HG03354 (cell line): ENCODE measurements at regions not wholly inside any gene's neighbourhood (a gene's known extent, or its start where the extent isn't known, plus 50 kb on each side); places are given as distances from the start of the nearest gene placed in this dataset.

ENCODE experiments used
- ATAC-seq: cut with Tn5 transposase; IDR thresholded peaks from one replicate; pipeline ENCODE4 v1.9.1; 2021; ENCODE audit warnings: mild to moderate bottlenecking; ENCODE audit not compliant: unreplicated experiment, poor library complexity, severe bottlenecking

DNA sequence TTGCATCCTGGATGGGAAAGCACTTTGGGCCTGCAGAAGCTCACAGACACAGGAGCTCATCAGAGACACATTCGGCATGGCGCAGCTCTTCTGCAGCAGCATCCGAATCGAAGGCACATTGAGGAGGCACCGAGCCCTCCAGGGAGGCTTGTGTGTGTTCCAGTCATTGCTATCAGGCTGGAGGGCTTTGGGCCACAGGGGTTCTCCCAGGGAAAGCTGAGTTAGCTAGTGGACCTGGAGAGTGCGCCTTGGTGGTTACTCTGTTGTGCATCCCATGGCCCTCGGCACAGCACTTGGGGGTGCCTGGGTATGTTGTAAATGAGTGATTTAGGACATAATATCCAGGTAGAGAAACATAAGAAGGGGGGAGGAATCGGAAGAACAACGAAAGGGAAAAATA, 388.7 kb upstream of the RNF32 start:
- no peak for ATAC-seq

- ATAC-seq: no peak
These were observed 400.0 kb upstream of the RNF32 start for GRCh38 chr7:156240532-156240931.

GRCh38 chr7:156238366-156239133, 402.0 kb upstream of the RNF32 start:
- ATAC-seq: no peak

GRCh38 chr7:156237614-156238013, 403.0 kb upstream of the RNF32 start:
- no peak for ATAC-seq

DNA sequence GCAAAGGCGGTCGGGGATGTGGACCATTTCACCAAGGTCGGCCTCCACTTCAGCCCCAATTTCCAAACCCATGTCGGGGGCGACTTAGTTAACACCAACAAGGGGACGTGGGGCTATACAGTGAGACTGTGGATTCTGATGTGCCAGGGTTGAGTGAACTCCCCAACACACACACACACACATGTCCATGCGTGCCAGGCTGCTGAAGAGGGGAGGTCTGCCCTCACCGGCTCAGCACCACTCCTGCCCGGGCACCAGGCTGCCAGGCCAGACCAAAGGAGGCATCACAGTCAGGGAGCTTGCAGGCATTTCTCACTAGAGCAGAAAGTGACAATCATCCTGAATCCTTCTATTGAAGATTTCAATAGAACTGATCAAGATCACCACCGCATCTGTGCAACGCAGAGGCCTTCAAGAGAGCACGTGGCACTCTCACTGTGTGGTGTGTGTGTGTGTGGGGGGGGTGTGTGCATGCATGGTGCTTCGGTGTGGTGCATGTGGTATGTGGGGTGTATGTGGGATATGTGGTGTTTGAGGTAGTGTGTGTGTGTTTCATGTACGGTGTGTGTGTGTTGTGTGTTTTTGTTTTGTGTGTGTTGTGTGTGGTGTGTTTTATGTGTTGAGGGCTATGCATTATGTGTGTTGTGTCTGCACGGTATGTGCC, 403.5 kb upstream of the RNF32 start:
- no peak for ATAC-seq

DNA sequence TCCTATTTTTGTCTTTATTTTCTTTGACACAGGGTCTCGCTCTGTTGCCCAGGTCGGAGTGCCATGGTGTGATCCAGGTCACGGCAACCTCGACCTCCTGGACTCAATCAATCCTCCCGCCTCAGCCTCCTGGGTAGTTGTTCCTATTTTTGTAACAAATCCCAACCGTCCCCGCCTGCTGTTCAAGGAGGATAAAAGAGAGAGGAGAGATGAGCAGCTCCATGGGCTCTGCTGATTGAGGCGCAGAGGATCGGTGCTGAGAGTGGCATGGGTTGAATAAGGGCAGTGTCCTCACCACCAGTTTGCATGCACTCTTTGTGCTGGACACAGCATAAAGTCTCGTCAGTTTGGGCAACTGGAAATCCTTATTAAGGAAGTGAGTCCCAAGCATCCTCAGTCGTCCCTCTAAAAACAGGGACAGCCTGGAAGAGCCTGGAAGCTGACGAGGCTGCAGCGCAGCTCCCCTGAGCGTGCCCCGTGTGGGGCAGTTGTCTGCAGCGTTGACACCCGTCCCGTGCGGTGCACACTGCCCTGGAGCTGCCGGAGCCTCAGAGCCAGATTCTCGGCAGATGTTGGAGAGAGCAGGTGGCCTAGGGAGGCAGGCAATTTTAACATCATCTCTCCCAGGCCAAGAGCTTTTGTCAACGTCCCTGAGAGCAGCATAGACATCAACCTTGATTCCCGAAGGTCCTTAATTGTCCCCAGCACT, 404.2 kb upstream of the RNF32 start:
- ATAC-seq: no peak

- ATAC-seq: no peak
These were observed 405.7 kb upstream of the RNF32 start for GRCh38 chr7:156234666-156235494.

DNA sequence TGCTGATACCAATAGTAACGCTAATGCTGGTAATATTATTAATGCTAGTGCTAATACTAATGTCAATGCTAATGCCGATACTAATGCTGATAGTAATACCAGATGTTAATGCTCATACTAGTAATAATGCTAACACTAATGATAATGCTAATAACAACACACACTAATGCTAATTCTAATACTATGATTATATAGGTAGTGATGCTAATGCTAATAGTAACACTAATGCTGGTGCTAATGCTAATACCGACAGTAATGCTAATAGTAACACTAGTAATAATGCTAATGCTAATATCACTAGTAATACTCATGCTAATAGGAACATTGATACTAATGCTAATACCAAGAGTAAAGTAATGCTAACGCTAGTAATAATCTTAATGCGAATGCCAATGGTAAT, 406.4 kb upstream of the RNF32 start:
- ATAC-seq: no peak

DNA sequence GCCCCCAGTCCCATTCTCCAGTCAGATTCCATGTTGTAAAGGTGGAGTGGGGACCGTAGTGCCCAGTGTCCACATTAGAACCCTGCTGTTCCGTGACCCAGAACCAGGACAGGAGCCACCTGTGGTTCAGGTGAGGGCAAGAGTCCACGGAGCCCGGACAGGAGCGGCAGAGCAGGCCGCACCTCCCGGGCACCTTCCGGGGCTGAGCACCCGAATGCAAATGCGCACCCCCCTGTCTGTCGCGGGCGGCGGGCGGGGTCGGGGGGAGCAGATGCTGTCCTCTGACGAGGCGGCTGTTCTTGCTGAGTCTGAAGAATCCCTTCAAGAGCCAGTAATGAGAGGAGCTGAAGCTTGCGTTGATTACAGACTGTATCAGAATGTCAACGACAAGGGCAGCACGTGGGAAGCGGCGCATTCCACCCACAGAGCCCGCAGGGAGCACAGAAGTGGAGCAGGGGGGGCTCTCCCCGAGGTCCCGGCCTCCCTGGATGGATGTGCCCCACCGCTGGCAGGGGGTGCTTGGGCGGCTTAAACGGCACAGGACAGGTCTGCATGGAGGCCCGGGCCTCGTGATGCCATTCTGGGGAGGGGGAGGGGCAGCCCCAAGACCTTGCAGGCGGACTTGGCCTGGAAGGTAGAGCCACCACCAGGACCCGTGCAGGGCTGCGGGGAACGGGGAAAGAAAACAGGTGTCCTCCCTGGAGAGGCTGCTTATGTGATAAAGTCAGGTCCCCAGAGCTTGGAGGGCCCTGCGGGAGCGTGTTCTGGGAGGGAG, 407.5 kb upstream of the RNF32 start:
- ATAC-seq: no peak

GRCh38 chr7:156230576-156230975, 410.0 kb upstream of the RNF32 start:
- no peak for ATAC-seq

DNA sequence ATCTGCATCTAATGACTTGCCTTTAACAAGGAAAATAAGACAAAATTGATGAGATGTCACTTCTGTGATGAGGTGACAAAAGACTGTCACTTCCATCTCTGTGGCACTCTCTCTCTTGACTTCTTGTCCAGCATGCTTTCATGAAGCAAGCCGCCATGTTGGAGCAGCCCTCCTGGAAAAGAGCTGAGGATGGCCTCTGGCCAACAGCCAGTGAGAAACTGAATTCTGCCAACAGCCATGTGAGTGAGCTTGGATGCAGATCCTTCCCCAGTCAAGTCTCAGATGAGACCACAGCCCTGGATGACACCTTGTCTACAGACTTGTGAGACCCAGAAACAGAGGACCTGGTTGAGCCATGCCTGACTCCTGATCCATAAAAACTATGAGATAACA, 412.6 kb upstream of the SHH start:
- no peak for ATAC-seq

DNA sequence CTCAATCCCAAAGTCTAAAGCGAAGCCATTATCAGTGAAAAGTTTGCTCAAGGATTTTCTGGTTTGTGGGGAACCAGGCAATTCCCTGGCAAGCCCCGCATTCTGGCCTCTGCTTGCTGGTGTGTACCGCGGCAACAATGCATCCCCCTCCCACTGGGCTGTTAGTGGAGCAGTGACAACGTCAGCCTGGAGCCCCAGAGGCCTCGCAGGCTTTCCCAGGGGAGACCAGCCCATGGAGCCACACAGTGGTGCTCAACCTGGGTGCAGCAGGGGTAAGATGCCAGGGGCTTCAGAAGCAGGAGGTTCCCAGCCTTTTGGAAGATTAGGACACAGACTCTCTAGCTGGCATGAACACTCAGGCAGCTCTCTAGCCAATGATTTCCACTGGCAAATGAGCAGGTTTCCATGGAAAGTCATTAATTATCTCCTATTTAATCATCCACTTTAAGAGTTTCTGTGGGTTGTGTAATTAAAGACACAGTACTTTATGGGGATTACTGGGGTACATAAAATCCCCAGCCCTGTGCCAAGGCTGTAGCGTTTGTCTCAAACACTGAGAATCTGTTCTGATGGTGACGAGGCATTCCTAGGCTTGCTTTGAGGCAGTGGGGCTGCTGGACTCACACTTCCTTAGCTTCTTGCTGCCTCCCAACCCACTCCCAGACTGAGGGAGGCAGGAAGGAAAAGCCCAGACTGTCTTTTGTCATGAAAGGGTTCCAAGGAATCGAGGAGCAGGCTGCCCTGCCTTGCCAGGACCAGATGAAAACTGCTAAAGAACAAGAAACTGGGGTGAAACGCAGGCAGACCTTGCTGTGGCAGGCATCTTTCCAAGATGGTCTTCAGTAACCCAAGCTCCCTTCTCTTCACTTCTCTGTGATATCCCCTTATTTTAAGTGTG, 411.9 kb upstream of the SHH start:
- ATAC-seq: no peak

GRCh38 chr7:156222611-156223010, 410.3 kb upstream of the SHH start:
- no peak for ATAC-seq

- ATAC-seq: no peak
These were observed 409.9 kb upstream of the SHH start for GRCh38 chr7:156222151-156222550.

- no peak for ATAC-seq
These were observed 408.4 kb upstream of the SHH start for GRCh38 chr7:156220701-156221100.

DNA sequence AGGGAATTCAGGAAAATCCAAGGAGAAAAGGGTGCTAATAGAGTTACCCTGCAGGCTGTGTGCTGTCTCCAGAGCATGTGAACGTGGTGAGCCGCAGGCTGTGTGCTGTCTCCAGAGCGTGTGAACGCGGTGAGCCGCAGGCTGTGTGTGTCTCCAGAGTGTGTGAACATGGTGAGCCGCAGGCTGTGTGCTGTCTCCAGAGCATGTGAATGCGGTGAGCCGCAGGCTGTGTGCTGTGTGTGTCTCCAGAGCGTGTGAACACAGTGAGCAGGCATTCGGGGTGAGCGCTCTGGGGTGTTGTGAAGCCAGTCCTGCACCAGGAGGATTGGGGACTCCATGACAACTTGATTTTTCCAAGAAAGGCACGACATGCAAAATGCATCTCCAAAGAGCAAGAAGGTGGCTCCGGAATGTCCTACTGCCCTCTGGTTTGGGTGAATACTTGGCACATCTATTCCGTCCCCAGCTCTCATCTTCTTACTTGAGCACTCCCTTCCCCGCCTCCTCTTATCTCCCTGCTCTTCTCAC, 407.9 kb upstream of the SHH start:
- no peak for ATAC-seq

GRCh38 chr7:156219307-156220077, 407.2 kb upstream of the SHH start:
- ATAC-seq: no peak
